ENCODE measurements at regions not wholly inside any gene's neighbourhood (a gene's known extent, or its start where the extent isn't known, plus 50 kb on each side); places are given as distances from the start of the nearest gene placed in this dataset.
A peak's percentile ranks its signal among the peaks of the same experiment; 100 is the strongest.

DNA sequence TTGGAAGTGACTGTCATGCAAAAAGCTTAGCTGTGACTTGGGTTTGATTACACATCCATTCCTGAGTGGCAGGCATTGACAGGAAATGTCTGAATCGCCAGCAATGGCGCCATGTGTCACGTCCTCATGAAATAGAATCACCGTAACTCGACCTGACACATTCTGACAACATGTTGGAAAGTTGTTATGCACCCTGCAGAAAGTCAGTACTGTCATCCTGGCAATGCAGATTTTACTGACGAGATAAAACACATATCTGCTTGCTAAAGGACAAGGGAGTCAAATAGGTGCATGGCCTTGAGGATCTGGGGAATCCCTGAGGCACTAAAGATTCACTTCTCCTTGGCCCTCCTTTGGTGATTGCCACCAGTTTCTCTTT lies 344.2 kb downstream of the SPATA31D1 start:
- H3K27ac ChIP-seq = no peak overlapping the region
- CTCF ChIA-PET = interaction anchor here (0.5 to 0.6 kb wide), 2 partner anchors 282 to 1455 kb away, joined by 3 to 5 read pairs; no protein-coding TSS in a partner anchor
- DNase-seq (ENCODE audit: low spot score) = peak; percentile 21
- POLR2A ChIA-PET (ENCODE audit: low non-redundant PET) = no interaction called here
- TF ChIP-seq, protein P1, sequence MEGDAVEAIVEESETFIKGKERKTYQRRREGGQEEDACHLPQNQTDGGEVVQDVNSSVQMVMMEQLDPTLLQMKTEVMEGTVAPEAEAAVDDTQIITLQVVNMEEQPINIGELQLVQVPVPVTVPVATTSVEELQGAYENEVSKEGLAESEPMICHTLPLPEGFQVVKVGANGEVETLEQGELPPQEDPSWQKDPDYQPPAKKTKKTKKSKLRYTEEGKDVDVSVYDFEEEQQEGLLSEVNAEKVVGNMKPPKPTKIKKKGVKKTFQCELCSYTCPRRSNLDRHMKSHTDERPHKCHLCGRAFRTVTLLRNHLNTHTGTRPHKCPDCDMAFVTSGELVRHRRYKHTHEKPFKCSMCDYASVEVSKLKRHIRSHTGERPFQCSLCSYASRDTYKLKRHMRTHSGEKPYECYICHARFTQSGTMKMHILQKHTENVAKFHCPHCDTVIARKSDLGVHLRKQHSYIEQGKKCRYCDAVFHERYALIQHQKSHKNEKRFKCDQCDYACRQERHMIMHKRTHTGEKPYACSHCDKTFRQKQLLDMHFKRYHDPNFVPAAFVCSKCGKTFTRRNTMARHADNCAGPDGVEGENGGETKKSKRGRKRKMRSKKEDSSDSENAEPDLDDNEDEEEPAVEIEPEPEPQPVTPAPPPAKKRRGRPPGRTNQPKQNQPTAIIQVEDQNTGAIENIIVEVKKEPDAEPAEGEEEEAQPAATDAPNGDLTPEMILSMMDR (conservative IDR thresholded peaks at IDR 0.05; ENCODE audit: low read depth) = no peak

DNA sequence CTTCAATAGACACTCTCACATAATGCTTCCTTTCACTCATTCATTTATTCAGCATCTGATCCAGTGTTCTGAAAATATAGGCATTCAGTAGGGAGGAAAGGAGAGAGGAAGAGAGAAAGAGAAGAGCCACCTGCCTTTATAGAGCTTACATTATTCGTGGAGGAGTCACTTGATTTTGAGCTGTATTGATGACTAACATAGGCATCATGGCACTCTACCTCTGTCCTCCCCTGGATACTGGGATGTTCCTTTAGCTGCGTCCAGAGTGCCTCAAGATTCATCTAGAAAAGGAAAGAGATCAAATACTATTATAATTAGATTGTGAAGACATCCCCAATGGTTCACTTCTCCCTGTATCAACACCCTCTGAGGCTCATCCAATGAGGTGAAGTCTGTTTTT lies 345.1 kb downstream of the SPATA31D1 start:
- ChIA-PET CTCF (no interaction called here), POLR2A (ENCODE audit: low non-redundant PET) (no interaction called here)
- peak; percentile 36 for DNase-seq (ENCODE audit: low spot score)
- TF ChIP-seq, protein P1 (conservative IDR thresholded peaks at IDR 0.05; ENCODE audit: low read depth) = no peak
- no peak overlapping the region for H3K27ac ChIP-seq

DNA sequence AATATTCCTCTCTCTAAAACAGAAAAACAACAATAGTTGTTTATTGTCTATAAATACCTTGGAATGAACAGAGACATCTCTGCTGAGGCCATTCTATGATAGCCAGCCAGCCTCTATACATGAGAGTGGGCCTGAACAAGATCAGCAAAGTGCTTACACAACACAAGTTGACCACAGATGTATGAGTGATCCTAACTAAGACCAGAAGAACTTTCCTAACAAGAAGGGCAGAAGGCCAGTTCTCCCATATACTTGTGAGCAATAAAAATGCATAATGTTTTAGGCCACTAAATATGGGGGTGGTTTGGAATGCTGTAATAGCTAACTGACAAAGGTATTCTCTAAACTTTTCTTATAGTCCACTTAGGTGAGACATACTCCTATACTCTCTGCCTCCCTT lies 345.7 kb downstream of the SPATA31D1 start:
- CTCF ChIA-PET = interaction anchor here (0.7 kb wide), 1 partner anchor 96 kb away, joined by 3 read pairs; no protein-coding TSS in a partner anchor
- no peak overlapping the region for H3K27ac ChIP-seq
- DNase-seq (ENCODE audit: low spot score) = no peak
- POLR2A ChIA-PET (ENCODE audit: low non-redundant PET) = no interaction called here
- TF ChIP-seq, protein P1 (conservative IDR thresholded peaks at IDR 0.05; ENCODE audit: low read depth) = no peak

DNA sequence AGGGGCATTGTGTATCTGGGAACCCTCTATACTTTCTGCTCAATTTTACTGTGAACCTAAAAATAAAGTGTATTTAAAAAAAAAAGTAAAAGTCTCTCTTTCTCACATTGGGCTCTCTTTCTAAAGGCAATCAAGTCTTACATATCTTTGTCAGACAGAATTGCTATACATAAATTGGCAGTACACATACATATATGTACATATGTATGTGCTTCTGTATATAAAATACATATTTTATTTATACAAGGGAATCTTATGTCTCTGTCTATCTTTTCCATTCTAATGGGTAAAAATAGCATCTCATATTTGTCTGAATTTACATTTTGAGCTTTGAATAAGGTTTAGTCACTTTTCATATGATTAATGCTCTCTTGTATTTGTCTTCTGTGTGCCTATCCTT lies 348.8 kb downstream of the SPATA31D1 start:
- no peak overlapping the region for H3K27ac ChIP-seq
- CTCF ChIA-PET = no interaction called here
- DNase-seq (ENCODE audit: low spot score) = no peak
- TF ChIP-seq, protein P1 (conservative IDR thresholded peaks at IDR 0.05; ENCODE audit: low read depth) = no peak
- POLR2A ChIA-PET (ENCODE audit: low non-redundant PET) = no interaction called here

DNA sequence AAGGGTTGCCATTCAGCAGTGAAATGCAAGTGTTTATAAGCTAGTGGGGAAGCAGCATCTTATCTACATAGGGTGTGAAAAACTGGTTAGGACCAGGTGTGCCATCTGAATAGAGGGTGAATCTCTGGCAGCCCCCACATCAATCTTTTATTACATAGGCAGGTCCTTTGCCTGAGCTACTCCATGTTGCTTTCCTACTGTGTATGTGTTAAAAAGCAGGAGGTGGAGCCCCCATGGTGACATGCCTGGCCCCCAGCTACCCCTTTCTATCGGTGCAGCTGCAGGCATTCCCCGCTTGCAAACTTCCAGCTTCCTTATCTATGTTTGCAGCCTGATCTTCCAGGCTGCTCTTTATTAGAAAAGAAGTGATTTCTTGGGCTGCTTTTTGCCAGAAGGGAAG lies 353.5 kb downstream of the SPATA31D1 start:
- ChIA-PET POLR2A (ENCODE audit: low non-redundant PET) (no interaction called here), CTCF (no interaction called here)
- DNase-seq (ENCODE audit: low spot score) = no peak
- H3K27ac ChIP-seq = no peak overlapping the region
- TF ChIP-seq, protein P1 (conservative IDR thresholded peaks at IDR 0.05; ENCODE audit: low read depth) = no peak

DNA sequence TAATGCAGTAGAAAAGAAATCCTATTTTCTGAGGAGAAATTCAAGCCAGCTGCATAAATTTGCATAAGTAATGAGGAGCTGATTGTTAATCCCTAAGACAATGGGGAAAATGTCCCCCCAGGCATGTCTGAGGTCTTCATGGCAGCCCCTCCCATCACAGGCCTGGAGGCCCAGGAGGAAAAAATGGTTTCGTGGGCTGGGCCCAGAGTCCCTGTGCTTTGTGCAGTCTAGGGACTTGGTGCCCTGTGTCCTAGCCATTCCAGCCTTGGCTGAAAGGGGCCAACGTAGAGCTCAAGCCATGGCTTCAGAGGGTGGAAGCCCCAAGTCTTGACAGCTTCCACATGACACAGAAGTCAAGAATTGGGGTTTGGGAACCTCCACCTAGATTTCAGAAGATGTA lies 357.5 kb downstream of the SPATA31D1 start:
- POLR2A ChIA-PET (ENCODE audit: low non-redundant PET) = no interaction called here
- TF ChIP-seq, protein P1 (conservative IDR thresholded peaks at IDR 0.05; ENCODE audit: low read depth) = no peak
- H3K27ac ChIP-seq = no peak overlapping the region

More for the DNA sequence above, 357.5 kb downstream of the SPATA31D1 start:
- DNase-seq (ENCODE audit: low spot score) = no peak
- CTCF ChIA-PET = no interaction called here

Measured in RWPE1 (cell line).